Spleen (tissue), 11 donors: ENCODE measurements at regions not wholly inside any gene's neighbourhood (a gene's known extent, or its start where the extent isn't known, plus 50 kb on each side); places are given as distances from the start of the nearest gene placed in this dataset.

Experiments
- DNase-seq: peaks from one replicate; pipeline ENCODE4 v3.0.0-alpha.2; 2020
- H3K27ac ChIP-seq, 8 donors: fragments of 200-600 bp; sonication (generic) in 7 of 8; 1 replicate in 4 of 8; 2 replicates in 4 of 8; pipeline versions ENCODE4 v1.5.0 to v1.8.0; 2016 to 2021; ENCODE audit warnings: inconsistent platforms in 4 of 8, mild to moderate bottlenecking in 4 of 8, moderate library complexity in 1 of 8
- H3K27me3 ChIP-seq, 7 donors: fragments of 200-600 bp; sonication (generic) in 6 of 7; replicated peaks in 1 of 7; 1 replicate in 4 of 7; 2 replicates in 3 of 7; pipeline versions ENCODE4 v1.5.0 to v1.8.0; 2016 to 2021; ENCODE audit warnings: inconsistent platforms in 3 of 7, mild to moderate bottlenecking in 1 of 7
- H3K36me3 ChIP-seq, 6 donors: fragments of 200-600 bp; sonication (generic) in 5 of 6; 1 replicate in 4 of 6; 2 replicates in 2 of 6; pipeline versions ENCODE4 v1.5.0 to v1.8.0; 2016 to 2021; ENCODE audit warnings: inconsistent platforms in 2 of 6
- H3K4me1 ChIP-seq, 6 donors: fragments of 200-600 bp; sonication (generic) in 5 of 6; 1 replicate in 3 of 6; 2 replicates in 3 of 6; pipeline versions ENCODE4 v1.5.0 to v1.8.0; 2016 to 2021; ENCODE audit warnings: inconsistent platforms in 3 of 6
- H3K4me3 ChIP-seq, 8 donors: fragments of 200-600 bp; sonication (generic) in 7 of 8; 1 replicate in 4 of 8; 2 replicates in 4 of 8; pipeline versions ENCODE4 v1.5.0 to v1.8.0; 2016 to 2021; ENCODE audit warnings: inconsistent platforms in 4 of 8, mild to moderate bottlenecking in 4 of 8, moderate library complexity in 2 of 8
- H3K9me3 ChIP-seq, 8 donors: fragments of 200-600 bp; sonication (generic) in 7 of 8; 1 replicate in 4 of 8; 2 replicates in 4 of 8; pipeline versions ENCODE4 v1.5.0 to v1.8.0; 2016 to 2021; ENCODE audit warnings: inconsistent platforms in 4 of 8
- POLR2A ChIP-seq, 3 donors: fragments of 450-650 bp; IDR thresholded peaks; one replicate each; pipeline ENCODE4 v1.5.1; 2017; ENCODE audit warnings: antibody characterized with exemption in 3 of 3, mild to moderate bottlenecking in 1 of 3
- POLR2AphosphoS5 ChIP-seq, 3 donors: sonication (generic); formaldehyde crosslinking; IDR thresholded peaks; one replicate each; pipeline ENCODE4 v1.5.1; 2017; ENCODE audit warnings: antibody characterized with exemption in 3 of 3
- WGBS, 5 donors: extraction: QIAGEN DNeasy Blood & Tissue Kit in 3 of 5; methylation state at CpG; one replicate each; pipeline versions ENCODE4 v1.1.5 to v1.1.7; 2013 to 2018; 5-methylcytosine and 5-hydroxymethylcytosine counted together
- intact Hi-C: fragments of 100-400 bp; cut with DNase I; formaldehyde crosslinking; loops from one replicate; pipeline ENCODE4 v1.15.0; 2023; ENCODE audit warnings: low total_unique reads
- TF ChIP-seq, protein P1 (sequence below), 11 experiments: fragments of 200-600 bp in 7 of 11; fragments of 450-650 bp in 4 of 11; sonication (generic) in 4 of 11; IDR thresholded peaks in 8 of 11; conservative IDR thresholded peaks in 3 of 11; 1 replicate in 7 of 11; 2 replicates in 4 of 11; pipeline versions ENCODE4 v1.4.0 to v1.8.0; 2016 to 2021; ENCODE audit warnings: antibody characterized with exemption in 11 of 11, inconsistent platforms in 4 of 11, mild to moderate bottlenecking in 1 of 11
- donor health status: healthy with polysubstance abuse.
- donor health status: DM: no; HTN: no; CAD: no; lungs with moderate emphysema.
- donor health status: DM: no; HTN: no; CAD: no.
- donor health status: Bipolar disorder and iron deficiency.
- donor health status: healthy.
- donor health status: DM: no; HTN: no; CAD: no.
- donor health status: DM: yes; HTN: yes; CAD: no.

DNA sequence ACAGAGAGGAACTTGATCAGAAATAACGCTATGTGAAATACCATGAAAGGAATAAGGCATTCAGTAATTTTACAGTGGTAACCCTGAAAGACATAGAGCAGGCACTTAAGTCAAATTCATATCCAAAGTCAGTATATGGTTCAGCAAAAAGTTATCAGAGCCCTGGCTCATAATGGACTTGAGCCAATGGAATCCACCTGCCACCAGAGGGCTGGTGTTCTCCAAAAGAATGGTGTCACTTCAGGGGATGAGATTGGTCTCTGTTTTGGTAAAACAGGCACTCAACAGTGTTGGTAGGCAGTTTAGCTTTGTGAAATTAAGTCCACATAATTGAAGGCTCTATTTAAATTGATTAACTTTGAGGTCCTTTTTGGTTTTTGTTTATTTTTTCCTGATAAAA, 93.9 kb downstream of the LIG4 start:
- 87 to 96% (median 92%) methylated on average over 1 of the region's 1 CpG for WGBS, 5 donors
- H3K4me1 ChIP-seq, result no peaks in the 10 kb centered on the region
- no peaks in the 10 kb centered on the region for H3K27me3 ChIP-seq
- H3K36me3 ChIP-seq, result no peaks in the 10 kb centered on the region
- no peaks in the 10 kb centered on the region for H3K9me3 ChIP-seq
- H3K27ac ChIP-seq, result no peak overlapping the region
- TF ChIP-seq, protein P1, sequence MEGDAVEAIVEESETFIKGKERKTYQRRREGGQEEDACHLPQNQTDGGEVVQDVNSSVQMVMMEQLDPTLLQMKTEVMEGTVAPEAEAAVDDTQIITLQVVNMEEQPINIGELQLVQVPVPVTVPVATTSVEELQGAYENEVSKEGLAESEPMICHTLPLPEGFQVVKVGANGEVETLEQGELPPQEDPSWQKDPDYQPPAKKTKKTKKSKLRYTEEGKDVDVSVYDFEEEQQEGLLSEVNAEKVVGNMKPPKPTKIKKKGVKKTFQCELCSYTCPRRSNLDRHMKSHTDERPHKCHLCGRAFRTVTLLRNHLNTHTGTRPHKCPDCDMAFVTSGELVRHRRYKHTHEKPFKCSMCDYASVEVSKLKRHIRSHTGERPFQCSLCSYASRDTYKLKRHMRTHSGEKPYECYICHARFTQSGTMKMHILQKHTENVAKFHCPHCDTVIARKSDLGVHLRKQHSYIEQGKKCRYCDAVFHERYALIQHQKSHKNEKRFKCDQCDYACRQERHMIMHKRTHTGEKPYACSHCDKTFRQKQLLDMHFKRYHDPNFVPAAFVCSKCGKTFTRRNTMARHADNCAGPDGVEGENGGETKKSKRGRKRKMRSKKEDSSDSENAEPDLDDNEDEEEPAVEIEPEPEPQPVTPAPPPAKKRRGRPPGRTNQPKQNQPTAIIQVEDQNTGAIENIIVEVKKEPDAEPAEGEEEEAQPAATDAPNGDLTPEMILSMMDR (IDR thresholded peaks at IDR 0.05 in 8 of 11, conservative IDR thresholded peaks at IDR 0.05 in 3 of 11), result no peak
- TF ChIP-seq POLR2AphosphoS5 (IDR thresholded peaks at IDR 0.05), result no peak
- TF ChIP-seq POLR2A (IDR thresholded peaks at IDR 0.05), result no peak
- no peak overlapping the region for H3K4me3 ChIP-seq
- DNase-seq, result no peak
- intact Hi-C loops, result no loop called here

DNA sequence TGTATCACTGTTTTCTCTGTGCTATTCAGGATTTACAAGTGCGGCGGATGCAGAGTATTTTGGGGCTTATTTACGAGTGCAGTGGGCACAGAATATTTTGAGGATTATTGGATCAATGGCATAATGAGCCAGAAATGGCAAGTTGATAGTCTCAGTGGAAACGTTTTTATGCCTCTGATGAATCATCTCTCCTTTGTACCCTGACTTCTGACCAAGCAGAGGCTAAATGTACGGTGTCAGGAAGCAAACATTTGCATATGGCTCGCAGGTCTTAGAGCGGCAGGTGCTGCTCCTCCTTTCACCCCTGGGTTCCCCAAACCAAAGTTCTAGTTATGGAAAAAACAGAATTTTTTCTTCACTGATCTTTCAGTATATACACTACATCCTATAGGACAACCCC, 94.5 kb downstream of the LIG4 start:
- H3K27ac ChIP-seq, result no peak overlapping the region
- H3K9me3 ChIP-seq, result no peaks in the 10 kb centered on the region
- DNase-seq, result no peak
- no peaks in the 10 kb centered on the region for H3K27me3 ChIP-seq
- H3K36me3 ChIP-seq, result no peaks in the 10 kb centered on the region
- 54 to 72% (median 65%) methylated on average over 7 of the region's 7 CpGs for WGBS, 5 donors
- H3K4me1 ChIP-seq, result no peaks in the 10 kb centered on the region
- TF ChIP-seq POLR2A (IDR thresholded peaks at IDR 0.05) (no peak), POLR2AphosphoS5 (IDR thresholded peaks at IDR 0.05) (no peak)
- TF ChIP-seq, protein P1 (IDR thresholded peaks at IDR 0.05 in 8 of 11, conservative IDR thresholded peaks at IDR 0.05 in 3 of 11), result no peak
- H3K4me3 ChIP-seq, result no peak overlapping the region
- intact Hi-C loops, result no loop called here

DNA sequence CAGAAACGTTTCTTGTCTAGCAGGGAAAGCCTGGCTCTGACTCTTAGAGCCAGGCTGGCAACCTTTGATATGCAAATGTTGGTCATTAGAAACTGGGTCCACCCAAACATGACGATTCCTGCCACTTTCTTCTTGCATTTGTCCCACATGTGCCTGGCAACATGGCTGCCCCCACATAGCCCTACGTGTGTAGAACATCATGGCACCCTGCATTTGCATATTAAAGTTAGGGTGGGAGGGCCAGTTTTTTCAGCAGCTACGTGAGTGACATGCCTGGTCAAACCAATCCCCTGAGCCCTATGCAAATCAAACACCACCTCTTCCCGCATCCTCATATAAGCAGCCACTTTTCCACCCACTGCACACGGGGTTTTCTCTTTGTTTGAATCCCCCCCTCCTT, 95.0 kb downstream of the LIG4 start:
- no peak overlapping the region for H3K27ac ChIP-seq
- TF ChIP-seq POLR2AphosphoS5 (IDR thresholded peaks at IDR 0.05) (no peak), POLR2A (IDR thresholded peaks at IDR 0.05) (no peak)
- TF ChIP-seq, protein P1 (IDR thresholded peaks at IDR 0.05 in 8 of 11, conservative IDR thresholded peaks at IDR 0.05 in 3 of 11), result no peak
- no peaks in the 10 kb centered on the region for H3K4me1 ChIP-seq
- no peaks in the 10 kb centered on the region for H3K9me3 ChIP-seq
- no peak for DNase-seq
- intact Hi-C loops, result no loop called here
- H3K36me3 ChIP-seq, result no peaks in the 10 kb centered on the region
- WGBS, 5 donors, result 59 to 65% (median 61%) methylated on average over 6 of the region's 6 CpGs
- H3K27me3 ChIP-seq, result no peaks in the 10 kb centered on the region
- H3K4me3 ChIP-seq, result no peak overlapping the region

DNA sequence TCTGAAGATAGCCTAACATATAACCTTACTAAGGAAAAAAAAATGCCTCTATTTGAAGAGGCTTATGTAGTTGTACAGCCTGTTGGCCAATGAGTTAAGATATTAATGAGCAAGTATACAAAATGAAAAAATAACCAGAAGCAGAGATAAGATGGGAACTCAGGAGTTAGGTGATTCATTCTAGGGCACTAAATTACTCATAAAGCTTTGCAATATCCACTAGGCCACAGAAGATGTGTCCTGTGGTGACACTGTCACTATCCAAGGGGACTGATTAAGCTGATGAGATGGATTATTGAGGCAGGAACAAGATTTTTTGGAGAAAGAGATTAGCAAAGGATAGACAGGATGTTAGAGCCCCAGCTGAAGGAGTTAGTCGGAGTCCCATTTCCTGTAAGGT, 99.6 kb downstream of the LIG4 start:
- 32 to 47% (median 35%) methylated on average over 1 of the region's 1 CpG for WGBS, 5 donors
- intact Hi-C loops, result no loop called here

More for the DNA sequence above, 99.6 kb downstream of the LIG4 start:
- Histone ChIP-seq H3K27ac (no peak overlapping the region), H3K4me3 (no peak overlapping the region), H3K27me3 (no peaks in the 10 kb centered on the region), H3K9me3 (no peaks in the 10 kb centered on the region), H3K4me1 (no peaks in the 10 kb centered on the region), H3K36me3 (no peaks in the 10 kb centered on the region)
- TF ChIP-seq POLR2AphosphoS5 (IDR thresholded peaks at IDR 0.05) (no peak), POLR2A (IDR thresholded peaks at IDR 0.05) (no peak)
- TF ChIP-seq, protein P1 (IDR thresholded peaks at IDR 0.05 in 8 of 11, conservative IDR thresholded peaks at IDR 0.05 in 3 of 11), result no peak
- no peak for DNase-seq
